ENCODE measurements at regions not wholly inside any gene's neighbourhood (a gene's known extent, or its start where the extent isn't known, plus 50 kb on each side); places are given as distances from the start of the nearest gene placed in this dataset.

GRCh38 chr4:170721812-170722373 lies 632.1 kb upstream of the AADAT start:
- no peak for TF ChIP-seq SP1 (IDR thresholded peaks at IDR 0.05; ENCODE audit: low read depth)
- no peak for TF ChIP-seq JUND (IDR thresholded peaks at IDR 0.05)
- TF ChIP-seq, protein P1, sequence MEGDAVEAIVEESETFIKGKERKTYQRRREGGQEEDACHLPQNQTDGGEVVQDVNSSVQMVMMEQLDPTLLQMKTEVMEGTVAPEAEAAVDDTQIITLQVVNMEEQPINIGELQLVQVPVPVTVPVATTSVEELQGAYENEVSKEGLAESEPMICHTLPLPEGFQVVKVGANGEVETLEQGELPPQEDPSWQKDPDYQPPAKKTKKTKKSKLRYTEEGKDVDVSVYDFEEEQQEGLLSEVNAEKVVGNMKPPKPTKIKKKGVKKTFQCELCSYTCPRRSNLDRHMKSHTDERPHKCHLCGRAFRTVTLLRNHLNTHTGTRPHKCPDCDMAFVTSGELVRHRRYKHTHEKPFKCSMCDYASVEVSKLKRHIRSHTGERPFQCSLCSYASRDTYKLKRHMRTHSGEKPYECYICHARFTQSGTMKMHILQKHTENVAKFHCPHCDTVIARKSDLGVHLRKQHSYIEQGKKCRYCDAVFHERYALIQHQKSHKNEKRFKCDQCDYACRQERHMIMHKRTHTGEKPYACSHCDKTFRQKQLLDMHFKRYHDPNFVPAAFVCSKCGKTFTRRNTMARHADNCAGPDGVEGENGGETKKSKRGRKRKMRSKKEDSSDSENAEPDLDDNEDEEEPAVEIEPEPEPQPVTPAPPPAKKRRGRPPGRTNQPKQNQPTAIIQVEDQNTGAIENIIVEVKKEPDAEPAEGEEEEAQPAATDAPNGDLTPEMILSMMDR (IDR thresholded peaks at IDR 0.05 in 2 of 3, conservative IDR thresholded peaks at IDR 0.05 in 1 of 3; ENCODE audit: borderline replicate concordance in 1 of 3, insufficient read depth in 1 of 3, low read depth in 2 of 3, low read length in 2 of 3) = no peak
- TF ChIP-seq ATF3 (IDR thresholded peaks at IDR 0.05) = no peak
- TF ChIP-seq, protein P2, sequence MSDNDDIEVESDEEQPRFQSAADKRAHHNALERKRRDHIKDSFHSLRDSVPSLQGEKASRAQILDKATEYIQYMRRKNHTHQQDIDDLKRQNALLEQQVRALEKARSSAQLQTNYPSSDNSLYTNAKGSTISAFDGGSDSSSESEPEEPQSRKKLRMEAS (IDR thresholded peaks at IDR 0.05) = no peak
- no peak for TF ChIP-seq ZFX (IDR thresholded peaks at IDR 0.05)
- TF ChIP-seq REST (IDR thresholded peaks at IDR 0.05; ENCODE audit: low read depth) = no peak
